H1 (cell line): ENCODE measurements at regions not wholly inside any gene's neighbourhood (a gene's known extent, or its start where the extent isn't known, plus 50 kb on each side); places are given as distances from the start of the nearest gene placed in this dataset.

Experiments used
- CTCF ChIA-PET: fragments of 300-600 bp; sonication (Branson Sonifier 250); formaldehyde crosslinking; loops from one replicate; lab custom pipeline; 2021; ENCODE audit not compliant: partially characterized antibody; lab: Charles Lee
- POLR2A ChIA-PET: fragments of 300-600 bp; sonication (Branson Sonifier 250); formaldehyde crosslinking; loops from one replicate; lab custom pipeline; 2021; ENCODE audit warnings: inconsistent platforms; ENCODE audit not compliant: partially characterized antibody; lab: Charles Lee
- DNase-seq, 2 experiments: peaks; one replicate each; pipeline versions ENCODE4 v3.0.0 to v3.0.0-alpha.2; 2010 to 2022; ENCODE audit warnings: low spot score in 2 of 2, low read depth in 1 of 2, mixed read lengths in 1 of 2
- FAIRE-seq: peaks from 2 replicates; lab custom pipeline; 2011; peaks lifted over from hg19 to GRCh38; lab: Jason Lieb, UNC
- H2AFZ ChIP-seq: 2 replicates; pipeline ENCODE4 v1.8.1; 2012; ENCODE audit warnings: low read length, inconsistent platforms
- H2AK5ac ChIP-seq: 2 replicates; pipeline ENCODE4 v1.6.1; 2013; ENCODE audit warnings: low read depth, low read length
- H2BK120ac ChIP-seq: replicated peaks from 2 replicates; pipeline ENCODE3; 2013; ENCODE audit warnings: low read depth, low read length, inconsistent platforms
- H2BK12ac ChIP-seq: 2 replicates; pipeline ENCODE4 v1.6.1; 2013; ENCODE audit warnings: low read depth, low read length
- H2BK15ac ChIP-seq: 2 replicates; pipeline ENCODE4 v1.6.1; 2013; ENCODE audit warnings: low read length
- H2BK20ac ChIP-seq: 2 replicates; pipeline ENCODE4 v1.6.1; 2013; ENCODE audit warnings: low read length
- H2BK5ac ChIP-seq: 2 replicates; pipeline ENCODE4 v1.6.1; 2013; ENCODE audit warnings: low read depth, low read length
- H3K14ac ChIP-seq: 2 replicates; pipeline ENCODE4 v1.6.1; 2013; ENCODE audit warnings: inconsistent platforms; ENCODE audit not compliant: insufficient read length
- H3K18ac ChIP-seq: 2 replicates; pipeline ENCODE4 v1.6.1; 2013; ENCODE audit warnings: low read length; ENCODE audit errors: extremely low read depth
- H3K23ac ChIP-seq: 2 replicates; pipeline ENCODE4 v1.6.1; 2013; ENCODE audit warnings: inconsistent platforms; ENCODE audit not compliant: insufficient read length
- H3K23me2 ChIP-seq: 2 replicates; pipeline ENCODE4 v1.6.1; 2013; ENCODE audit warnings: low read depth, low read length
- H3K27ac ChIP-seq: 2 replicates; pipeline ENCODE4 v1.6.1; 2011; ENCODE audit warnings: low read depth, low read length, inconsistent platforms
- H3K27me3 ChIP-seq, 4 experiments: replicated peaks in 1 of 4; 1 replicate in 1 of 4; 2 replicates in 3 of 4; pipeline versions ENCODE4 v1.6.1 to v1.8.1; 2011 to 2013; ENCODE audit warnings: low read length in 3 of 4, mild to moderate bottlenecking in 3 of 4, inconsistent platforms in 2 of 4, mixed read lengths in 2 of 4, moderate library complexity in 1 of 4; ENCODE audit not compliant: control insufficient read depth in 3 of 4, insufficient read depth in 3 of 4; ENCODE audit errors: extremely low read depth in 1 of 4
- H3K36me3 ChIP-seq, 4 experiments: 2 replicates each; pipeline versions ENCODE4 v1.6.1 to v1.8.1; 2011 to 2013; ENCODE audit warnings: mild to moderate bottlenecking in 4 of 4, low read length in 3 of 4, moderate library complexity in 2 of 4, control low read depth in 1 of 4, inconsistent platforms in 1 of 4; ENCODE audit not compliant: insufficient read depth in 4 of 4, control insufficient read depth in 2 of 4
- H3K4ac ChIP-seq: replicated peaks from 2 replicates; pipeline ENCODE3; 2013; ENCODE audit warnings: low read length, low read depth, mixed read lengths, inconsistent platforms; ENCODE audit not compliant: insufficient read length
- H3K4me1 ChIP-seq, 4 experiments: replicated peaks in 1 of 4; 1 replicate in 1 of 4; 2 replicates in 3 of 4; pipeline versions ENCODE4 v1.6.1 to v1.8.1; 2011 to 2013; ENCODE audit warnings: low read length in 3 of 4, inconsistent platforms in 2 of 4, mixed read lengths in 1 of 4; ENCODE audit not compliant: insufficient read depth in 4 of 4, control insufficient read depth in 3 of 4
- H3K4me2 ChIP-seq, 2 experiments: 2 replicates each; pipeline versions ENCODE4 v1.6.1 to v1.8.1; 2011 to 2013; ENCODE audit warnings: low read depth in 2 of 2, low read length in 2 of 2, control low read depth in 1 of 2, inconsistent platforms in 1 of 2, mild to moderate bottlenecking in 1 of 2; ENCODE audit not compliant: insufficient read depth in 1 of 2
- H3K4me3 ChIP-seq, 4 experiments: fragments of 200-600, 300-600 bp in 1 of 4; sonication (generic), shearing (Covaris generic), sonication (Bioruptor Twin) in 1 of 4; 2 replicates each; pipeline versions ENCODE4 v1.5.1 to v1.8.1; 2011 to 2016; ENCODE audit warnings: low read length in 4 of 4, low read depth in 3 of 4, control low read depth in 2 of 4, inconsistent platforms in 2 of 4, mild to moderate bottlenecking in 2 of 4, mixed read lengths in 1 of 4, moderate library complexity in 1 of 4; ENCODE audit not compliant: insufficient read depth in 2 of 4; ENCODE audit errors: extremely low read depth in 1 of 4
- H3K56ac ChIP-seq: replicated peaks from 2 replicates; pipeline ENCODE3; 2013; ENCODE audit warnings: low read depth, mild to moderate bottlenecking, mixed read lengths, low read length, inconsistent platforms; ENCODE audit not compliant: insufficient read length
- H3K79me1 ChIP-seq: 2 replicates; pipeline ENCODE4 v1.6.1; 2013; ENCODE audit warnings: low read depth, low read length, control low read depth
- H3K79me2 ChIP-seq, 2 experiments: 2 replicates each; pipeline versions ENCODE4 v1.6.1 to v1.8.1; 2012 to 2013; ENCODE audit warnings: low read length in 2 of 2, mild to moderate bottlenecking in 2 of 2, inconsistent platforms in 1 of 2; ENCODE audit not compliant: insufficient read depth in 2 of 2, control insufficient read depth in 1 of 2
- H3K9ac ChIP-seq, 4 experiments: replicated peaks in 1 of 4; 1 replicate in 1 of 4; 2 replicates in 3 of 4; pipeline versions ENCODE4 v1.6.1 to v1.8.1; 2011 to 2013; ENCODE audit warnings: low read depth in 3 of 4, low read length in 3 of 4, control low read depth in 2 of 4, mild to moderate bottlenecking in 2 of 4, moderate library complexity in 2 of 4, inconsistent platforms in 1 of 4; ENCODE audit errors: extremely low read depth in 1 of 4
- H3K9me3 ChIP-seq, 2 experiments: 2 replicates each; pipeline versions ENCODE4 v1.6.1 to v1.8.1; 2012 to 2013; ENCODE audit warnings: mild to moderate bottlenecking in 2 of 2, moderate library complexity in 2 of 2, control low read depth in 1 of 2, inconsistent platforms in 1 of 2, low read depth in 1 of 2, low read length in 1 of 2, mixed read lengths in 1 of 2; ENCODE audit not compliant: insufficient read depth in 2 of 2
- H4K20me1 ChIP-seq, 2 experiments: replicated peaks in 1 of 2; 2 replicates each; pipeline versions ENCODE3 to v1.8.1; 2011 to 2013; ENCODE audit warnings: inconsistent platforms in 2 of 2, low read length in 2 of 2, mild to moderate bottlenecking in 1 of 2; ENCODE audit not compliant: insufficient read depth in 2 of 2, control insufficient read depth in 1 of 2
- H4K5ac ChIP-seq: 2 replicates; pipeline ENCODE4 v1.6.1; 2013; ENCODE audit warnings: low read length, low read depth, mixed read lengths, inconsistent platforms; ENCODE audit not compliant: insufficient read length
- H4K8ac ChIP-seq: 2 replicates; pipeline ENCODE4 v1.8.0; 2013; ENCODE audit warnings: mild to moderate bottlenecking, moderate library complexity, low read length, inconsistent platforms; ENCODE audit not compliant: insufficient read depth; ENCODE audit errors: extremely low read depth
- H4K91ac ChIP-seq: replicated peaks from 2 replicates; pipeline ENCODE3; 2013; ENCODE audit warnings: low read length, mixed read lengths, inconsistent platforms; ENCODE audit not compliant: insufficient read length
- BCL11A ChIP-seq, 2 experiments: IDR thresholded peaks; one replicate each; pipeline ENCODE4 v1.6.1; 2011; ENCODE audit warnings: low read depth in 2 of 2, low read length in 2 of 2, mild to moderate bottlenecking in 2 of 2
- BRCA1 ChIP-seq: IDR thresholded peaks from 2 replicates; pipeline ENCODE4 v1.6.1; 2012; ENCODE audit warnings: low read depth, low read length, improper control_type of control experiment
- CTCF ChIP-seq, 3 experiments: IDR thresholded peaks; 1 replicate in 2 of 3; 2 replicates in 1 of 3; pipeline versions ENCODE4 v1.5.1 to v1.6.1; 2011; ENCODE audit warnings: low read length in 3 of 3, mild to moderate bottlenecking in 3 of 3, inconsistent platforms in 2 of 3, low read depth in 1 of 3, moderate library complexity in 1 of 3; ENCODE audit not compliant: insufficient read depth in 1 of 3; ENCODE audit errors: control extremely low read depth in 1 of 3
- KDM4A ChIP-seq: IDR thresholded peaks from one replicate; pipeline ENCODE4 v1.7.1; 2012; ENCODE audit warnings: low read depth, mild to moderate bottlenecking, moderate library complexity, low read length, inconsistent platforms; ENCODE audit not compliant: severe bottlenecking
- NANOG ChIP-seq: IDR thresholded peaks from 2 replicates; pipeline ENCODE4 v1.6.1; 2011; ENCODE audit warnings: low read length, low read depth, mild to moderate bottlenecking, inconsistent platforms; ENCODE audit not compliant: insufficient read depth, poor library complexity, severe bottlenecking
- RXRA ChIP-seq: IDR thresholded peaks from 2 replicates; pipeline ENCODE4 v1.6.1; 2011; ENCODE audit warnings: low read depth, mild to moderate bottlenecking, low read length, moderate library complexity; ENCODE audit not compliant: insufficient read depth
- SP4 ChIP-seq: IDR thresholded peaks from 2 replicates; pipeline ENCODE4 v1.6.1; 2012; ENCODE audit warnings: low read length, inconsistent platforms
- TBP ChIP-seq: IDR thresholded peaks from 2 replicates; pipeline ENCODE4 v1.6.1; 2011; ENCODE audit warnings: low read depth, low read length, improper control_type of control experiment
- WGBS, 2 experiments: shearing (Covaris generic) in 1 of 2; methylation state at CpG; one replicate each; pipeline versions ENCODE4 v1.1.6 to v1.1.7; 2013 to 2015; ENCODE audit warnings: low lambda C conversion rate in 2 of 2, mixed read lengths in 2 of 2, inconsistent platforms in 1 of 2, low coverage in 1 of 2, missing lambda C conversion rate in 1 of 2; ENCODE audit not compliant: insufficient replicate concordance in 2 of 2, insufficient coverage in 1 of 2, insufficient read length in 1 of 2; ENCODE audit errors: extremely low coverage in 1 of 2, missing lambda C conversion rate in 1 of 2; 5-methylcytosine and 5-hydroxymethylcytosine counted together
- TF ChIP-seq, protein P1 (sequence below): IDR thresholded peaks from 2 replicates; pipeline ENCODE4 v1.6.1; 2012; ENCODE audit warnings: low read length, inconsistent platforms

GRCh38 chr3:187931770-187932278, 186.6 kb upstream of the BCL6 start:
- TF ChIP-seq, protein P1, sequence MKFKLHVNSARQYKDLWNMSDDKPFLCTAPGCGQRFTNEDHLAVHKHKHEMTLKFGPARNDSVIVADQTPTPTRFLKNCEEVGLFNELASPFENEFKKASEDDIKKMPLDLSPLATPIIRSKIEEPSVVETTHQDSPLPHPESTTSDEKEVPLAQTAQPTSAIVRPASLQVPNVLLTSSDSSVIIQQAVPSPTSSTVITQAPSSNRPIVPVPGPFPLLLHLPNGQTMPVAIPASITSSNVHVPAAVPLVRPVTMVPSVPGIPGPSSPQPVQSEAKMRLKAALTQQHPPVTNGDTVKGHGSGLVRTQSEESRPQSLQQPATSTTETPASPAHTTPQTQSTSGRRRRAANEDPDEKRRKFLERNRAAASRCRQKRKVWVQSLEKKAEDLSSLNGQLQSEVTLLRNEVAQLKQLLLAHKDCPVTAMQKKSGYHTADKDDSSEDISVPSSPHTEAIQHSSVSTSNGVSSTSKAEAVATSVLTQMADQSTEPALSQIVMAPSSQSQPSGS = no peak
- TF ChIP-seq BCL11A (IDR thresholded peaks at IDR 0.05; ENCODE audit: low read depth in 2 of 2, low read length in 2 of 2) (no peak), NANOG (no peak), RXRA (no peak), SP4 (no peak), BRCA1 (no peak), KDM4A (no peak), TBP (no peak), CTCF (IDR thresholded peaks at IDR 0.05; ENCODE audit: control extremely low read depth in 1 of 3, insufficient read depth in 1 of 3, low read depth in 1 of 3, low read length in 3 of 3) (no peak)
- H3K14ac ChIP-seq = no peak overlapping the region
- no peak overlapping the region for H3K4me2 ChIP-seq
- ChIA-PET CTCF (interaction anchor here (0.7 to 1.0 kb wide), 2 partner anchors 184 to 709 kb away, joined by 3 read pairs; no protein-coding TSS in a partner anchor), POLR2A (no interaction called here)
- no peak for FAIRE-seq
- H3K4me3 ChIP-seq = no peak overlapping the region
- no peaks in the 10 kb centered on the region for H3K4me1 ChIP-seq
- H3K56ac ChIP-seq = no peak overlapping the region
- H2BK120ac ChIP-seq = no peak overlapping the region
- H2AFZ ChIP-seq = no peak overlapping the region
- no peaks in the 10 kb centered on the region for H3K79me2 ChIP-seq
- H3K27ac ChIP-seq = no peak overlapping the region
- H2BK20ac ChIP-seq = 0 out of 2 replicates have a peak overlapping the region, but pooled peaks have one; percentile 8
- no peak overlapping the region for H4K91ac ChIP-seq
- no peak overlapping the region for H2BK12ac ChIP-seq
- no peak overlapping the region for H2AK5ac ChIP-seq
- H3K27me3 ChIP-seq = no peaks in the 10 kb centered on the region
- no peak for DNase-seq
- no peaks in the 10 kb centered on the region for H3K36me3 ChIP-seq
- H2BK5ac ChIP-seq = no peak overlapping the region
- H3K4ac ChIP-seq = no peak overlapping the region
- no peak overlapping the region for H3K9ac ChIP-seq
- H3K79me1 ChIP-seq = no peaks in the 10 kb centered on the region
- H3K9me3 ChIP-seq = no peaks in the 10 kb centered on the region
- no peak overlapping the region for H4K8ac ChIP-seq
- no peak overlapping the region for H2BK15ac ChIP-seq
- H4K5ac ChIP-seq = no peak overlapping the region
- H3K18ac ChIP-seq = no peak overlapping the region
- no peaks in the 10 kb centered on the region for H4K20me1 ChIP-seq
- no peak overlapping the region for H3K23ac ChIP-seq
- H3K23me2 ChIP-seq = no peaks in the 10 kb centered on the region
- WGBS, 2 experiments = 89% methylated on average over 4 of the region's 4 CpGs; no CpG with 5 or more reads in 1 of the 2 experiments
